GM23338 (cell line): ENCODE measurements at regions not wholly inside any gene's neighbourhood (a gene's known extent, or its start where the extent isn't known, plus 50 kb on each side); places are given as distances from the start of the nearest gene placed in this dataset.

ENCODE experiments used
- ATAC-seq: fragments of 200-7000 bp; cut with Tn5 transposase; 3 replicates; pipeline ENCODE4 v1.9.1; 2020
- DNase-seq: peaks from one replicate; pipeline ENCODE4 v3.0.0-alpha.2; 2015; ENCODE audit warnings: low spot score
- H2AFZ ChIP-seq: fragments of 200-600 bp; sonication (generic); 2 replicates; pipeline ENCODE4 v1.8.0; 2016; ENCODE audit warnings: antibody characterized with exemption, mild to moderate bottlenecking, moderate library complexity
- H3F3A ChIP-seq: fragments of 200-600 bp; sonication (generic); replicated peaks from 2 replicates; pipeline ENCODE4 v1.8.0; 2017; ENCODE audit warnings: antibody characterized with exemption, mixed run types, low read depth
- H3K27ac ChIP-seq: fragments of 200-600 bp; sonication (generic); 2 replicates; pipeline ENCODE4 v1.6.1; 2016; ENCODE audit warnings: low read depth
- H3K27me3 ChIP-seq: fragments of 200-600 bp; sonication (generic); 2 replicates; pipeline ENCODE4 v1.8.0; 2016; ENCODE audit warnings: mild to moderate bottlenecking, mixed run types, moderate library complexity; ENCODE audit not compliant: insufficient read depth
- H3K36me3 ChIP-seq: fragments of 200-600 bp; sonication (generic); 2 replicates; pipeline ENCODE4 v1.8.0; 2016; ENCODE audit warnings: mild to moderate bottlenecking; ENCODE audit not compliant: insufficient read depth
- H3K4me1 ChIP-seq: fragments of 200-600 bp; sonication (generic); 2 replicates; pipeline ENCODE4 v1.8.0; 2016; ENCODE audit warnings: mild to moderate bottlenecking, moderate library complexity; ENCODE audit not compliant: insufficient read depth
- H3K4me2 ChIP-seq: fragments of 200-600 bp; sonication (generic); 2 replicates; pipeline ENCODE4 v1.7.1; 2017; ENCODE audit warnings: mixed run types
- H3K4me3 ChIP-seq: fragments of 200-600 bp; sonication (generic); 2 replicates; pipeline ENCODE4 v1.6.1; 2016; ENCODE audit warnings: mixed run types
- H3K79me2 ChIP-seq: fragments of 200-600 bp; sonication (generic); replicated peaks from 2 replicates; pipeline ENCODE4 v1.8.0; 2017; ENCODE audit warnings: mild to moderate bottlenecking; ENCODE audit not compliant: insufficient read depth
- H3K9me2 ChIP-seq: fragments of 200-600 bp; sonication (generic); 2 replicates; pipeline ENCODE4 v1.8.0; 2017; ENCODE audit not compliant: insufficient read depth
- H4K20me1 ChIP-seq: fragments of 200-600 bp; sonication (generic); replicated peaks from 2 replicates; pipeline ENCODE4 v1.8.0; 2017; ENCODE audit warnings: mild to moderate bottlenecking; ENCODE audit not compliant: insufficient read depth
- H3K27ac Mint-ChIP-seq: 2 replicates; pipeline ENCODE4 v1.8.0; 2020; ENCODE audit warnings: inconsistent platforms, mild to moderate bottlenecking, moderate library complexity, mixed read lengths
- H3K27me3 Mint-ChIP-seq: 3 replicates; pipeline ENCODE4 v1.8.0; 2022; ENCODE audit warnings: low read depth, mild to moderate bottlenecking, moderate library complexity, mixed read lengths, inconsistent platforms; ENCODE audit not compliant: insufficient read depth, poor library complexity
- H3K36me3 Mint-ChIP-seq: 3 replicates; pipeline ENCODE4 v1.8.0; 2021; ENCODE audit warnings: low read depth, mild to moderate bottlenecking, inconsistent platforms, moderate library complexity, mixed read lengths
- H3K4me1 Mint-ChIP-seq: 3 replicates; pipeline ENCODE4 v1.8.0; 2020; ENCODE audit warnings: mild to moderate bottlenecking, inconsistent platforms, mixed read lengths
- H3K4me3 Mint-ChIP-seq: 3 replicates; pipeline ENCODE4 v1.8.0; 2021; ENCODE audit warnings: moderate library complexity, mild to moderate bottlenecking, inconsistent platforms, mixed read lengths
- H3K9me3 Mint-ChIP-seq: 3 replicates; pipeline ENCODE4 v1.8.0; 2020; ENCODE audit warnings: moderate library complexity, mild to moderate bottlenecking, inconsistent platforms, mixed read lengths
- CREB1 ChIP-seq: fragments of 250-450 bp; sonication (Bioruptor Pico); IDR thresholded peaks from 2 replicates; pipeline ENCODE4 v1.5.0; 2020; ENCODE audit warnings: low read depth, mild to moderate bottlenecking, moderate library complexity
- ETS1 ChIP-seq: IDR thresholded peaks from 2 replicates; pipeline ENCODE4 v1.6.1; 2016; ENCODE audit warnings: antibody characterized with exemption
- EZH2 ChIP-seq: fragments of 200-600 bp; sonication (generic); IDR thresholded peaks from one replicate; pipeline ENCODE4 v1.8.0; 2017; ENCODE audit warnings: antibody characterized with exemption, mild to moderate bottlenecking, low read depth; ENCODE audit not compliant: unreplicated experiment
- EZH2phosphoT487 ChIP-seq: fragments of 200-600 bp; sonication (generic); IDR thresholded peaks from one replicate; pipeline ENCODE4 v1.8.1; 2018; ENCODE audit warnings: antibody characterized with exemption; ENCODE audit not compliant: unreplicated experiment
- JUNB ChIP-seq: IDR thresholded peaks from one replicate; pipeline ENCODE4 v1.6.1; 2016; ENCODE audit warnings: antibody characterized with exemption; ENCODE audit not compliant: unreplicated experiment
- NANOG ChIP-seq: IDR thresholded peaks from 2 replicates; pipeline ENCODE4 v1.6.1; 2016; ENCODE audit warnings: antibody characterized with exemption, borderline replicate concordance
- POLR2AphosphoS5 ChIP-seq: IDR thresholded peaks from 2 replicates; pipeline ENCODE4 v1.6.1; 2016; ENCODE audit warnings: antibody characterized with exemption, low read depth
- STAT1 ChIP-seq: IDR thresholded peaks from one replicate; pipeline ENCODE4 v1.6.1; 2016; ENCODE audit warnings: antibody characterized with exemption; ENCODE audit not compliant: unreplicated experiment
- ZNF114 ChIP-seq: fragments of 250-450 bp; sonication (Bioruptor Pico); IDR thresholded peaks from 2 replicates; pipeline ENCODE4 v1.5.0; 2020; ENCODE audit warnings: mild to moderate bottlenecking, moderate library complexity
- ZNF331 ChIP-seq: fragments of 250-450 bp; sonication (Bioruptor Pico); IDR thresholded peaks from 2 replicates; pipeline ENCODE4 v1.5.0; 2020; ENCODE audit warnings: low read depth, mild to moderate bottlenecking, moderate library complexity
- TF ChIP-seq, protein P1 (sequence below): IDR thresholded peaks from one replicate; pipeline ENCODE4 v1.6.1; 2018; ENCODE audit warnings: antibody characterized with exemption; ENCODE audit not compliant: unreplicated experiment
- TF ChIP-seq, protein P2 (sequence below), 2 experiments: fragments of 200-600 bp in 1 of 2; sonication (generic) in 1 of 2; conservative IDR thresholded peaks; 2 replicates each; pipeline versions ENCODE4 v1.5.1 to v1.6.1; 2016 to 2017; ENCODE audit warnings: antibody characterized with exemption in 2 of 2, low read depth in 2 of 2, mild to moderate bottlenecking in 2 of 2, moderate library complexity in 1 of 2

DNA sequence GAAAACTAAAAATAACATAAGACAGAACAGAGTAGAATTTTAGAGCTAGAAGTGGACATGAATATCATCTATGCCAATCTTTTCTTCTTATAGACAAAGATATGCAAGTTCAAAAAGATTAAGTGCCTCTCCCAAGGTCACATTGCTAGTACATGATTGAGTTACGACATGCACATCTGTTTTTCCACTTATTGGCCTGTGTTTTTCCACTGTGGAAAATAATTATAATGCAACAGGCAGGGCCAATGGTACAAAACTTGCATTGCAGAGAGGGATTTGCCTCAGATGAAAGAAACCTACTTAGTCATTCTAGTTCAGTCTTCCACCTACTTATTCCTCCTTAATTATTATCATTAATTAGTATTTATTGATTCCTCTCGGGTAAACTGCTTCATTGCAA lies 407.8 kb upstream of the SGCD start:
- H3K4me3 Mint-ChIP-seq = no peak overlapping the region
- peaks cover 4% of the 10 kb centered on the region for H3K27me3 Mint-ChIP-seq
- Histone ChIP-seq H3K9me2 (no peaks in the 10 kb centered on the region; the same call in 1 of the 2 replicates), H3K27me3 (no peaks in the 10 kb centered on the region), H3K4me3 (no peak overlapping the region), H4K20me1 (no peaks in the 10 kb centered on the region), H3K4me2 (no peak overlapping the region), H3K79me2 (no peaks in the 10 kb centered on the region), H3K27ac (no peak overlapping the region), H3K4me1 (peaks cover 5% of the 10 kb centered on the region), H3F3A (no peaks in the 10 kb centered on the region), H2AFZ (no peak overlapping the region), H3K36me3 (no peaks in the 10 kb centered on the region)
- no peak overlapping the region for H3K27ac Mint-ChIP-seq
- no peaks in the 10 kb centered on the region for H3K36me3 Mint-ChIP-seq
- H3K4me1 Mint-ChIP-seq = peaks cover 10% of the 10 kb centered on the region
- ATAC-seq = no peak
- H3K9me3 Mint-ChIP-seq = no peaks in the 10 kb centered on the region
- no peak for TF ChIP-seq JUNB
- TF ChIP-seq POLR2AphosphoS5 = no peak
- TF ChIP-seq ZNF114 = no peak
- TF ChIP-seq, protein P1, sequence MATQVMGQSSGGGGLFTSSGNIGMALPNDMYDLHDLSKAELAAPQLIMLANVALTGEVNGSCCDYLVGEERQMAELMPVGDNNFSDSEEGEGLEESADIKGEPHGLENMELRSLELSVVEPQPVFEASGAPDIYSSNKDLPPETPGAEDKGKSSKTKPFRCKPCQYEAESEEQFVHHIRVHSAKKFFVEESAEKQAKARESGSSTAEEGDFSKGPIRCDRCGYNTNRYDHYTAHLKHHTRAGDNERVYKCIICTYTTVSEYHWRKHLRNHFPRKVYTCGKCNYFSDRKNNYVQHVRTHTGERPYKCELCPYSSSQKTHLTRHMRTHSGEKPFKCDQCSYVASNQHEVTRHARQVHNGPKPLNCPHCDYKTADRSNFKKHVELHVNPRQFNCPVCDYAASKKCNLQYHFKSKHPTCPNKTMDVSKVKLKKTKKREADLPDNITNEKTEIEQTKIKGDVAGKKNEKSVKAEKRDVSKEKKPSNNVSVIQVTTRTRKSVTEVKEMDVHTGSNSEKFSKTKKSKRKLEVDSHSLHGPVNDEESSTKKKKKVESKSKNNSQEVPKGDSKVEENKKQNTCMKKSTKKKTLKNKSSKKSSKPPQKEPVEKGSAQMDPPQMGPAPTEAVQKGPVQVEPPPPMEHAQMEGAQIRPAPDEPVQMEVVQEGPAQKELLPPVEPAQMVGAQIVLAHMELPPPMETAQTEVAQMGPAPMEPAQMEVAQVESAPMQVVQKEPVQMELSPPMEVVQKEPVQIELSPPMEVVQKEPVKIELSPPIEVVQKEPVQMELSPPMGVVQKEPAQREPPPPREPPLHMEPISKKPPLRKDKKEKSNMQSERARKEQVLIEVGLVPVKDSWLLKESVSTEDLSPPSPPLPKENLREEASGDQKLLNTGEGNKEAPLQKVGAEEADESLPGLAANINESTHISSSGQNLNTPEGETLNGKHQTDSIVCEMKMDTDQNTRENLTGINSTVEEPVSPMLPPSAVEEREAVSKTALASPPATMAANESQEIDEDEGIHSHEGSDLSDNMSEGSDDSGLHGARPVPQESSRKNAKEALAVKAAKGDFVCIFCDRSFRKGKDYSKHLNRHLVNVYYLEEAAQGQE = no peak
- TF ChIP-seq NANOG = no peak
- TF ChIP-seq, protein P2, sequence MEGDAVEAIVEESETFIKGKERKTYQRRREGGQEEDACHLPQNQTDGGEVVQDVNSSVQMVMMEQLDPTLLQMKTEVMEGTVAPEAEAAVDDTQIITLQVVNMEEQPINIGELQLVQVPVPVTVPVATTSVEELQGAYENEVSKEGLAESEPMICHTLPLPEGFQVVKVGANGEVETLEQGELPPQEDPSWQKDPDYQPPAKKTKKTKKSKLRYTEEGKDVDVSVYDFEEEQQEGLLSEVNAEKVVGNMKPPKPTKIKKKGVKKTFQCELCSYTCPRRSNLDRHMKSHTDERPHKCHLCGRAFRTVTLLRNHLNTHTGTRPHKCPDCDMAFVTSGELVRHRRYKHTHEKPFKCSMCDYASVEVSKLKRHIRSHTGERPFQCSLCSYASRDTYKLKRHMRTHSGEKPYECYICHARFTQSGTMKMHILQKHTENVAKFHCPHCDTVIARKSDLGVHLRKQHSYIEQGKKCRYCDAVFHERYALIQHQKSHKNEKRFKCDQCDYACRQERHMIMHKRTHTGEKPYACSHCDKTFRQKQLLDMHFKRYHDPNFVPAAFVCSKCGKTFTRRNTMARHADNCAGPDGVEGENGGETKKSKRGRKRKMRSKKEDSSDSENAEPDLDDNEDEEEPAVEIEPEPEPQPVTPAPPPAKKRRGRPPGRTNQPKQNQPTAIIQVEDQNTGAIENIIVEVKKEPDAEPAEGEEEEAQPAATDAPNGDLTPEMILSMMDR (conservative IDR thresholded peaks at IDR 0.05; ENCODE audit: low read depth in 2 of 2) = no peak
- TF ChIP-seq ZNF331 (CRISPR knock-in tag) = no peak
- TF ChIP-seq STAT1 = no peak
- no peak for TF ChIP-seq CREB1 (CRISPR knock-in tag)
- TF ChIP-seq EZH2phosphoT487 = no peak
- TF ChIP-seq ETS1 = no peak
- DNase-seq = no peak

- Mint-ChIP-seq H3K36me3 (no peaks in the 10 kb centered on the region), H3K4me1 (peaks cover 16% of the 10 kb centered on the region), H3K9me3 (no peaks in the 10 kb centered on the region), H3K27ac (no peak overlapping the region), H3K27me3 (peaks cover 4% of the 10 kb centered on the region), H3K4me3 (no peak overlapping the region)
- Histone ChIP-seq H3K36me3 (no peaks in the 10 kb centered on the region), H3K4me3 (no peak overlapping the region), H4K20me1 (no peaks in the 10 kb centered on the region), H3F3A (no peaks in the 10 kb centered on the region), H3K27me3 (no peaks in the 10 kb centered on the region), H3K27ac (no peak overlapping the region), H3K9me2 (no peaks in the 10 kb centered on the region; the same call in 1 of the 2 replicates), H2AFZ (no peak overlapping the region), H3K4me1 (peaks cover 11% of the 10 kb centered on the region), H3K79me2 (no peaks in the 10 kb centered on the region), H3K4me2 (no peak overlapping the region)
- DNase-seq (no peak), ATAC-seq (no peak)
- no peak for TF ChIP-seq EZH2
- TF ChIP-seq POLR2AphosphoS5 = no peak
- TF ChIP-seq, protein P1 = no peak
- no peak for TF ChIP-seq ZNF331 (CRISPR knock-in tag)
- TF ChIP-seq, protein P2 (conservative IDR thresholded peaks at IDR 0.05; ENCODE audit: low read depth in 2 of 2) = no peak
- TF ChIP-seq STAT1 = no peak
- TF ChIP-seq JUNB = no peak
- TF ChIP-seq EZH2phosphoT487 = no peak
- TF ChIP-seq CREB1 (CRISPR knock-in tag) = no peak
These were observed 407.2 kb upstream of the SGCD start for GRCh38 chr5:155919725-155920124.
